ENCODE measurements at regions not wholly inside any gene's neighbourhood (a gene's known extent, or its start where the extent isn't known, plus 50 kb on each side); places are given as distances from the start of the nearest gene placed in this dataset.

- Histone ChIP-seq H3K4me1 (no peaks in the 10 kb centered on the region), H3K4me3 (no peak overlapping the region), H3K9me3 (no peaks in the 10 kb centered on the region), H3K27ac (no peak overlapping the region), H3K27me3 (peaks cover 0 to 28% (median 0%) of the 10 kb centered on the region in 9 donors), H3K36me3 (no peaks in the 10 kb centered on the region)
- 71 to 75% (median 72%) methylated on average over 9 to 12 of the region's 12 CpGs for WGBS, 4 donors
- TF ChIP-seq, protein P1, sequence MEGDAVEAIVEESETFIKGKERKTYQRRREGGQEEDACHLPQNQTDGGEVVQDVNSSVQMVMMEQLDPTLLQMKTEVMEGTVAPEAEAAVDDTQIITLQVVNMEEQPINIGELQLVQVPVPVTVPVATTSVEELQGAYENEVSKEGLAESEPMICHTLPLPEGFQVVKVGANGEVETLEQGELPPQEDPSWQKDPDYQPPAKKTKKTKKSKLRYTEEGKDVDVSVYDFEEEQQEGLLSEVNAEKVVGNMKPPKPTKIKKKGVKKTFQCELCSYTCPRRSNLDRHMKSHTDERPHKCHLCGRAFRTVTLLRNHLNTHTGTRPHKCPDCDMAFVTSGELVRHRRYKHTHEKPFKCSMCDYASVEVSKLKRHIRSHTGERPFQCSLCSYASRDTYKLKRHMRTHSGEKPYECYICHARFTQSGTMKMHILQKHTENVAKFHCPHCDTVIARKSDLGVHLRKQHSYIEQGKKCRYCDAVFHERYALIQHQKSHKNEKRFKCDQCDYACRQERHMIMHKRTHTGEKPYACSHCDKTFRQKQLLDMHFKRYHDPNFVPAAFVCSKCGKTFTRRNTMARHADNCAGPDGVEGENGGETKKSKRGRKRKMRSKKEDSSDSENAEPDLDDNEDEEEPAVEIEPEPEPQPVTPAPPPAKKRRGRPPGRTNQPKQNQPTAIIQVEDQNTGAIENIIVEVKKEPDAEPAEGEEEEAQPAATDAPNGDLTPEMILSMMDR (IDR thresholded peaks at IDR 0.05): no peak
- no peak for TF ChIP-seq POLR2A (IDR thresholded peaks at IDR 0.05)
- ATAC-seq (peak in 1 of 4 donors; percentile 6), DNase-seq (no peak)
- intact Hi-C loops (cut with DNase I): no loop called here
Observed at GRCh38 chr15:77786956-77787355, 154.2 kb upstream of the LINGO1 start.

DNA sequence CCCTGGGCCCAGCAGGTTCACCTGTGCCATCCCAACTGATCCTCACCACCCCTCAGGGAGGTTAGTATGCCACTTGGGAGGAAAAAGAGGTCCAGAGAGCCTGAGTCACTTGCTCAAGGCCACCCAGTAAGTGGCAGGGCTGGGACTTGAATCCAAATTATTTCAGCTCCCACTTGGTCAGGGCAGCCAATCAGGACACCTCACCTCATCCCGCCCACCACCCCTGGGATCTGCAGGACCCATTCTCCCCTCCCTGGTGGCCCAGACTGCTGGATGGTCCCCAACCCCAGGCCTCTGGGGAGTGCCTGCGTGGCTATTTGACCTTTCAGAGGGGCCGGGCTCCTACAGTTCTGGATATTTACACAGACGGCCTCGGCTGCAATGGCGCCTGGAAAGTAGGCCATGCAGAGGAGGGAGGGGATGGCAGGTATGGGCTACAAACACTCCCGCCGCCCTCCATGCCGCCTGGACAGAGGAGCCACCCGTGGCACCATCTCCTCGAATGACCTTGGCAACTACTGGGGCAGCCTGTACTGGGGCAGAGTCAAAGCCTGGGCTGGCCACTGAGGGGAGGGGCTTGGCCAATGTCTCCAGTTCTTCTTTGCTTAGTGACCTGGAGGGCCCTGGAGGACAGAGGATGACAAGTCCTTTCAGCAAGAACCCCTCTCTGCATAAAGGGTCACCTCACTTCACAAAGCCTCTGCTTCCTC lies 153.6 kb upstream of the LINGO1 start:
- WGBS, 4 donors: 67 to 81% (median 77%) methylated on average over 5 to 11 of the region's 11 CpGs
- ATAC-seq: peak in 1 of 4 donors; percentile 12
- TF ChIP-seq POLR2A (IDR thresholded peaks at IDR 0.05): no peak
- TF ChIP-seq, protein P1 (IDR thresholded peaks at IDR 0.05): no peak
- Histone ChIP-seq H3K27ac (no peak overlapping the region), H3K4me3 (no peak overlapping the region), H3K4me1 (no peaks in the 10 kb centered on the region), H3K36me3 (no peaks in the 10 kb centered on the region), H3K9me3 (no peaks in the 10 kb centered on the region), H3K27me3 (peaks cover 0 to 28% (median 0%) of the 10 kb centered on the region in 9 donors)
- intact Hi-C loops (cut with DNase I): no loop called here
- DNase-seq: no peak

DNA sequence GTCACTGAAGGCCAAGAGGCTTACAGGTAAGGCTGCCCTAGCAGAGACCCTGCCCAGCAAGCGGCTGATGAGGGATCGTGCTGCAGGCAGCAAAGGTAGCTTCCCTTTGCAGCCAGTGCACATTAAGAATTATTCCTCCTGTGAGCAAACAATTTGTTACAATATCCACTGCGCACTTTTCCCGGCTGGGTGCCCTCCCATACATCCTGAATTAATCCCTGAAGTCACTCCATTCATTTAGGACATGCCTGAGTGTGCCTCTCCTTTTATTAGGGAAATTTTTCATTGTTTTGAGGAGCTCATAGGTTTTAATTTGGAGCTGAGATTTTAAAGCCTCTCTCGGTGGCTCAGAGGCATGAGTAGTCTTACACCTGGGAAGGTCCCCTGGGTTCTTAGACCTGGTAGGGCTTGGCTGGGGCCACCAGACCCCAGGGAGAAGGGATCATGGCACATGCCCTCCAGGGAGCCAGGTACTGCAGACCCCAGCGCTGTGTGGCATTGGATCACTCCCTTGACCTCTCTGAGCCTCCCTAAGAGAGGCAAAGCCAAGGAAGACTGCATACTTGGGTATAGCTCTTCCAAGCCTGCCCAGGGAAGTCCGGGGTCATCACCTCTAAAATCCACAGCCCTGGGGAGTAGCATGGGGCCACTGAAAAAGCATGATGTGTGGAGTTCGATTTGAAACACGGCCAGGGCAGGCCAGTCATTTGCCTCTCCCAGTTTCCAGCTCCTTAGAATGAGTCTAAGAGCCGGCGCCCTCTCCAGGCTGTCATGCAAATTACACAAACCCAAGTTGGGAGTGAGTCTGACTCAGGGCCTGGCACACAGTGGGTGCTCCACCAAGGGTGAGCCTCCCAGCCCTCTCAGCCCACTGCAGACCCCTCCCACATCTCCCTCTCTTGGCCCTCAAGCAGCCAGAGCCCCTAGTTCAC lies 151.9 kb upstream of the LINGO1 start:
- DNase-seq (no peak), ATAC-seq (no peak)
- no peak for TF ChIP-seq POLR2A (IDR thresholded peaks at IDR 0.05)
- TF ChIP-seq, protein P1 (IDR thresholded peaks at IDR 0.05): peak in 6 of 12 donors; percentile 10 to 42 (median 33)

DNA sequence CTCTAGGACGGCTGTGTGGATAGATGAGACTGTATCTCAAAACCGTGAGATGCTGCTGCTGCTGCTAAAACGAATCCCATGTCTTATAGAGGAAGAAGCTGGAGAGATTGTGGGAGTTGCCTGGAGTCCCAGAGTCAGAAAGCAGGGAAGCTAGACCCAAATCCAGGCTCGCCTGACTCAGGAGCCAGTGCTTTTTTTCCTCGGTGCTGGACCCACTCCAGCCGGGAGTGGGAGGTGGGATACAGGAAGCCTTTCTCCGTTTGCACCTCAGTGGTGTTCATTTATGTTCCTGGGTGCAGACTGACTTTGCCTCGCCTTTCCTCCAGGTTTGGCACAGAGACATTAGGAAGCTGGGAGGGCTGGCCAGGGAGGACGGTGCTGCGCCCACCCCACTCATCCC lies 150.9 kb upstream of the LINGO1 start:
- no peak for DNase-seq
- WGBS, 4 donors: 29 to 50% (median 39%) methylated on average over 10 of the region's 10 CpGs
- no peak overlapping the region for H3K4me3 ChIP-seq
- no peak for TF ChIP-seq POLR2A (IDR thresholded peaks at IDR 0.05)
- TF ChIP-seq, protein P1 (IDR thresholded peaks at IDR 0.05): no peak
- intact Hi-C loops (cut with DNase I): no loop called here
- no peak for ATAC-seq
- no peak overlapping the region for H3K27ac ChIP-seq
- H3K36me3 ChIP-seq: no peaks in the 10 kb centered on the region
- H3K27me3 ChIP-seq: peaks cover 0 to 20% (median 0%) of the 10 kb centered on the region in 9 donors
- H3K9me3 ChIP-seq: peaks cover 0 to 17% (median 0%) of the 10 kb centered on the region in 12 donors
- no peaks in the 10 kb centered on the region for H3K4me1 ChIP-seq

More for the DNA sequence above, 151.9 kb upstream of the LINGO1 start:
- Histone ChIP-seq H3K36me3 (no peaks in the 10 kb centered on the region), H3K9me3 (peaks cover 0 to 15% (median 0%) of the 10 kb centered on the region in 12 donors), H3K4me3 (no peak overlapping the region), H3K27ac (no peak overlapping the region), H3K4me1 (no peaks in the 10 kb centered on the region), H3K27me3 (peaks cover 0 to 20% (median 0%) of the 10 kb centered on the region in 9 donors)
- WGBS, 4 donors: 53 to 68% (median 56%) methylated on average over 10 to 11 of the region's 11 CpGs
- intact Hi-C loops (cut with DNase I): no loop called here

All from heart left ventricle (tissue), 16 donors.